Stimulated activated CD4-positive, alpha-beta T cell treated with anti-CD3 and anti-CD28 coated beads, Interleukin-2, amount 100 ng/mL, for 4 hours (primary cell): ENCODE measurements at regions not wholly inside any gene's neighbourhood (a gene's known extent, or its start where the extent isn't known, plus 50 kb on each side); places are given as distances from the start of the nearest gene placed in this dataset.
A peak's percentile ranks its signal among the peaks of the same experiment; 100 is the strongest.
"Not testable (repeated sequence)": the region's sequence is repeated elsewhere in the genome, so short reads cannot be mapped to it uniquely, and the experiment has no call there.

Experiments used
- DNase-seq: peaks from one replicate; pipeline ENCODE4 v3.0.0-alpha.2; 2020; ENCODE audit warnings: low read depth

DNA sequence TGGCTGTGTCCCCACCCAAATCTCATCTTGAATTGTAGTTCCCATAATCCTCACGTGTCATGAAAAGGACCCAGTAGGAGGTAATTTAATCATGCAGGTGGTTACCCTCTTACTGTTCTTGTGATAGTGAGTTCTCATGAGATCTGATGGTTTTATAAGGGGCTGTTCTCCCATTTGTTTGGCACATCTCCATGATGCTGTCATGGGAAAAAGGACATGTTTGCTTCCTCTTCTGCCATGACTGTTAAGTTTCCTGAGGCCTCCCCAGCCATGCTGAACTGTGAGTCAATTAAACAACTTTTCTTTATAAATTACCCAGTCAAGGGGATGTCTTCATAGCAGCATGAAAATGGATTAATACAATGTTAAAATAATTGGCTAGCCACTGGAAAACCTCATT is 243.3 kb upstream of the MKLN1 start:
- not testable (repeated sequence) for DNase-seq

- DNase-seq, result no peak
Observed at GRCh38 chr7:131087756-131088658, 239.7 kb upstream of the MKLN1 start.

DNA sequence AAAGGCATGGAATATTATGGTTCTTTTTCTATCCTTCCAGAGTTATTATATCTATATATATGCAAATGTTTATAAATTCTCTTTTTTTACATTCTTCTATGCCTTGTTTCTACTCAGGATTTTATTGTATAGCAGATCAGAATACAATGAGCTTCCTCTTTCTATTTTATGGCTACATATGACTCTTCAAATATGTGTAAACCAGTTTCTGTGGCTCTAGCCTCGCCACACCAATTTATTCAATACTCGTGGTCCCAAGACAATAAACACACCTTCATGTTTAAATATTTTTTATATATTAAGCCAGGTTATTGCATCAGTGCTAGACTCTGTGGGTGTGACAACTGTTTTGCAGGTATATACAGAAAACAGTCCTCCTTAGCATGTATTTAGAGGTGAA is 237.5 kb upstream of the MKLN1 start:
- DNase-seq, result no peak

DNA sequence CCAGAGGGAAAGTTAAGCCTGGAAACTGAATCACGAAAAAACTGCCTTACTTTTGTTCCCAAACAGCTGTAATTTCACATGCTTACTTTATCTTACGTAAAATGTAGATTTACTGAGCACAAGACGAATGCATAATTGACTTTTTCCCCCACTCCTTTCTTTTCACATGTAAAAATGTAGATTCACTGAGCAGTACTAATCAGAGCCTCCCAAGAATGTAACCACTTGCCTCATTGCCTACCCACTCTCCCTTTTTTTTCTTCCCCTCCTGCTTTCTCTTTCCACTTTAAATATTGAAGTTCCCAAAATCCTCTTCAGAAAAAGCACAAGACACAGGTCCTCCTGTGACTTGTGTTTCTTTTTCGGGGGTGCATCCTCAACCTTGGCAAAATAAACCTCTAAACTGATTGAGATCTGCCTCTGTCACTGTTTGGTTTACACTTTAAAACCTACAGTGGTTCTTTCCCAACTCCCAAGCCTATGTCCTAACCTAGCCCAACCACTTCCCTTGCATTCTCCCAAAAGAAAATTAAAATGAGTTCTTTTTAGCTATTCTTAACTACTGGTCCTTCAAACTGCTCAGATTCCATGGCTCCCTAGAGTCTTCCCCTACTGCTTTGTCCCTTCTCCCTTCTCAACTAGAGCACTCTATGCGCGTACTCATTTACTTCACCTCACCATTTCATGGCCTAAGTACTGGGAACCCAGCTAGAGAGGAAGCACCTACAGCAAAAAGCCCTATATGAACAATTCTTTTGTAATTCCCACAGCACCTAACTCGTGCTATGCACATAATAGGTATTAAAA is 236.6 kb upstream of the MKLN1 start:
- no peak for DNase-seq

DNA sequence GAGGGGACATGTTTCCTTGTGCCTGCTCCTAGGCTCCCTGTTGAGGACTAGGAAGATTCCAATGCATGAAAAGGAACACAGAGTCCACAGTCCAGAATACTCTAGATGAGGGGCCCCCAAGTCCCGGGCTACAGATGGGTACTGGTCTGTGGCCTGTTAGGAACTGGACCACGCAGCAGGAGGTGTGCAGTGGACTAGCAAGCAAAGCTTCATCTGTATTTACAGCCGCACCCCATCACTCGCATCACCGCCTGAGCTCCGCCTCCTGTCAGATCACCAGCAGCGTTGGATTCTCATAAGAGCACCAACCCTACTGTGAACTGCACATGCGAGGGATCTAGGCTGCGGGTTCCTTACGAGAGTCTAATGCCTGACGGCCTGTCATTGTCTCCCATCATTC is 233.0 kb upstream of the MKLN1 start:
- DNase-seq, result no peak

DNA sequence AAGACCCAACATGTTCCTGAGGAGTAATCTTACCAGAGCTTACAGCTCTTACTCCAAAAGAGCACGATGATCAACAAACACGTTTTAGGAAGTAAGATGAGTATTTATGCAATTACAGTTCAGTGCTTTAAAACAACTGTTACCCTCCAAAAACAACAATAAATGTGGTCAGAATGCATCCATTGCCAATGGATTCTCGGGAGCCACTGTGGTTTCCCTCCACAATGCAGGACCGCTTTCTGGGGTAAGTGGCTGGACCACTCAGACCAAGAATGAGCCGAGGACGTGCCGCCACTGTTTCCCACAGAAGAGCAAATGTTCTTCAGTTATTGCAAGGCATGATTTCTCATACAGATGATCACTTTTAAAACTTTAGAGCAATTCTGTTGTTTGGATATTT is 232.3 kb upstream of the MKLN1 start:
- DNase-seq, result no peak

GRCh38 chr7:131096267-131096927 is 231.3 kb upstream of the MKLN1 start:
- DNase-seq, result no peak

GRCh38 chr7:131097662-131098376 is 229.9 kb upstream of the MKLN1 start:
- DNase-seq, result no peak

- DNase-seq, result no peak
Observed at GRCh38 chr7:131098527-131098926, 229.1 kb upstream of the MKLN1 start.

- no peak for DNase-seq
Observed at GRCh38 chr7:131100357-131101054, 227.2 kb upstream of the MKLN1 start.

DNA sequence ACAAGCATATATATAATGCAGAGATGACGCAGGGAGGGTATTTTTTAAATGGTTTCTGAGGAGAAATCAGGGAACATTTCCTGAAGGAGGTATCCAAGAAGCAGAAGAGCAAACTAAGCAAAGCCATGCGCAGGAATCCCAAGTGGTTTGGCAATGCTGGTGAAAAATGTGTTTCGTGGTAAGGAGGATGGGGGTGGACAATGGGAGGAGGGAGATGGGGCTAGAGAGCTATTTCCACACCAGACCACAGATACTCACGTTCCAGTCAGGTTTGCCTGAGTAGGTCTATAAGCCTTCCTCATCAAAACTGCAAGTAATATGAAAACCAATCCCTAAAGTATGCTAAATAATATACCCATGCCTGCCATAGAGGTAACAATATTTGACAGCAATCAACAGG is 223.7 kb upstream of the MKLN1 start:
- DNase-seq, result no peak

DNA sequence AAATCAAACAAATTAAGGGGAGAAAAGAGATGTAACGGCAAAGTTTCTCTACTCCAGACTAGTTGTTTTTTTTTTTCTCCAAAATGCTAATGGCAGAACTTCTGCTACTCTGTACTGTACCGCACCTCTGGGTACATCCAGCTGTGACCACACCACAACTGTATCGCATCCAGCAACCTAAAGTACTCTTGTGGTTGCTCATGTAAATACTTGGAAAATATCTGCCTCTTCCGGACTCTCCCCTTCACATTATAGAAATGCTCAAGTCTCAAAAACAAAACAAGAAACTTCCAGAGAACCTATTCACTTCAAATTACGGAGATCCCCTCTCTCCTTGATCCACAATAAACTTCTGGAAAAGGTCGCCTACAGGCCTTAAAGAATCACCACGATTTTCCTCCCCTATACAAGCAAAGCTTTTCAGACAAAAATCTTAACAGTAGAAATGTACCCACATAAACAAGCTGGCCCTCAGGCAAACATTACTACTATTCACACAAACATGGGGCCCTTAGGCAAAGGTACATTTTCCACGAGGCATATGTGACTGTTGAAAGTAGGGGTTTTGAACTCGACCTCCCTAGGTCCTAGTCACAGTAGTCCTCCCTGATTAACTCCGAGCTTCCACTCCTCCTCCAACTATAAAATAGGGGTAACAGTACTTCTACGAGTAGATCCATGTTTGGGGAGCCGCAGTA is 222.9 kb upstream of the MKLN1 start:
- DNase-seq, result no peak

DNA sequence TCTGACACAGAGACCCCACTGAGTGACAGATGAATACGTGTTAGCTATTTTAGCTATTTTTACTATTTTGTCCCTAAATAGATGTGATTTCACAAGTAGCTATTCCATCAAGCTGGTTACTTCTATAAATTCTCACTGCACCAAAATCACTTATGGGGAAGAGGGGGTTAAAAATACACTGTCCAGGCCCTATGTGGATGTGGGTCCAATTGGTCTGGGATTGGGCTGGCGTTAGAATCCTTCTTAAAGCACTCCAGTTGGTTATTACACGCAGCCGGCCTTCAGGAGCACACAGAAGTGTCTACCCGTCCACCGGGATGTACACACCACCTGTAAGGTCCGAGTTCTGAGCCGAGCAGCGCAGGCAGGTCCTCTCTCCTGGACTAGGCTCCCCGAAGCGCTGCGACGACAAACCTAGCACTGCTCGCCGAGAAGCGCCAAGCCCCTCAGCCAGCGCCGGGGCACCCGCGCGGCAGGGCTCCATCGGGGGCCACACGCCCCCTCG is 222.3 kb upstream of the MKLN1 start:
- DNase-seq, result no peak

GRCh38 chr7:131105799-131106680 is 221.6 kb upstream of the MKLN1 start:
- DNase-seq, result peak; percentile 79

- peak; percentile 25 for DNase-seq
Observed at GRCh38 chr7:131106681-131107336, 220.9 kb upstream of the MKLN1 start.

DNA sequence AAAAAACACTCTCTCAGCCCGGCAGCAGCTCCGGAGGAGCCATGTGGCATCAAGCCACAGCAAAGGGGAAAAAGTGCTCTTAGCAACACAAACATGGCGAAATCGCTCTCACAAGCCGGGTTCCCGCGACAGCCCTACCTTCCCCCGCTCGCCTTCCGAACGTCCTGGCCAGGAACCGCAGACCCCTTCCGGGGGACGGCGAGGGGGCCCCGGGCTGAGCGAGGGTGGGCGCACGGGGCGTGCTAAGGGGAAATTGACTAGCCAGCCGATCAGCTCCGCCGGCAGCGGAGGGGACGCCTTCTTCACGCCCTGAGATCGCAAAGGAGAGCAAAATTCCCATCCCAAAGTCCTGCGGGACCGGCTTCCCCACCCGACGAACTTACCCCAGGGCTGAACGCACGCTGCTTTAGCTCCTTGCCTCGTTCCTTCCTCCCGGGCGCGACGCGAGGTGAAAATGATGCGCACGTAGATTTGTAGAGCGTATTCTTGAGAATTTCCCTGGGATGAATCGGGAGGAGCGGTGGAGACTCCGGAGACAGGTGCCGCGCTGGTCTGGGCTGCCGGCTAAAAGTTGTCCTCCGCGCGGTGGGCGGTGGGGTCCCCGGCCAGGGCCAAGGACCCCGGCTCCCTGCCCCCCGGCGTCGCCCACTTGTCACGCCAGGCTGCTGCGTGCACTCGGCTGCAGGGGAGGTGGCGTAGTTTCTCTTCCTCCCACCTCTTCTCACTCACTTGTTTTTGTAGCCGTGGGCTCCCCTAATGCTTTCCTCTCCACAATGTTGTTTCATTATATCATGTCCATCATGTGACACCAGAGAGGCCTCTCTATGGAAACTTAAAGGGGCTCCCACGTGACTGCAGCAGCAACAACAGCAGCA is 220.1 kb upstream of the MKLN1 start:
- peak; percentile 64 for DNase-seq

- DNase-seq, result no peak
Observed at GRCh38 chr7:131108212-131108940, 219.3 kb upstream of the MKLN1 start.
